Ishikawa (cell line): ENCODE measurements at regions not wholly inside any gene's neighbourhood (a gene's known extent, or its start where the extent isn't known, plus 50 kb on each side); places are given as distances from the start of the nearest gene placed in this dataset.

Experiments used
- CEBPB ChIP-seq: IDR thresholded peaks from 2 replicates; pipeline ENCODE4 v1.6.1; 2012
- CREB1 ChIP-seq: IDR thresholded peaks from 2 replicates; pipeline ENCODE4 v1.6.1; 2012; ENCODE audit warnings: low read depth
- EGR1 ChIP-seq: IDR thresholded peaks from 2 replicates; pipeline ENCODE4 v1.6.1; 2012
- EP300 ChIP-seq: IDR thresholded peaks from 2 replicates; pipeline ENCODE4 v1.6.1; 2012; ENCODE audit warnings: borderline replicate concordance
- FOXM1 ChIP-seq: IDR thresholded peaks from 2 replicates; pipeline ENCODE4 v1.6.1; 2012; ENCODE audit warnings: low read depth, borderline replicate concordance
- MAX ChIP-seq: IDR thresholded peaks from 2 replicates; pipeline ENCODE4 v1.6.1; 2012
- NFIC ChIP-seq: IDR thresholded peaks from 2 replicates; pipeline ENCODE4 v1.6.1; 2012
- RAD21 ChIP-seq: IDR thresholded peaks from 2 replicates; pipeline ENCODE4 v1.6.1; 2012; ENCODE audit warnings: low read depth
- REST ChIP-seq: IDR thresholded peaks from 2 replicates; pipeline ENCODE4 v1.6.1; 2012; ENCODE audit warnings: low read depth, mild to moderate bottlenecking
- TAF1 ChIP-seq: IDR thresholded peaks from 2 replicates; pipeline ENCODE4 v1.6.1; 2012; ENCODE audit warnings: low read depth, mild to moderate bottlenecking
- TCF12 ChIP-seq: IDR thresholded peaks from 2 replicates; pipeline ENCODE4 v1.6.1; 2012; ENCODE audit warnings: low read depth
- TEAD4 ChIP-seq: IDR thresholded peaks from 2 replicates; pipeline ENCODE4 v1.6.1; 2012
- USF1 ChIP-seq: IDR thresholded peaks from 2 replicates; pipeline ENCODE4 v1.6.1; 2012
- YY1 ChIP-seq: IDR thresholded peaks from 2 replicates; pipeline ENCODE4 v1.6.1; 2012; ENCODE audit warnings: low read depth
- ZBTB7A ChIP-seq: IDR thresholded peaks from 2 replicates; pipeline ENCODE4 v1.6.1; 2012; ENCODE audit warnings: low read depth

- TF ChIP-seq TAF1: no peak
- TF ChIP-seq NFIC: no peak
- no peak for TF ChIP-seq ZBTB7A
- no peak for TF ChIP-seq EGR1
- no peak for TF ChIP-seq CREB1
- no peak for TF ChIP-seq FOXM1
- TF ChIP-seq REST: no peak
- TF ChIP-seq TCF12: no peak
- TF ChIP-seq EP300: no peak
Observed at GRCh38 chr16:87054154-87054553, 263.0 kb downstream of the C16orf95 start.

GRCh38 chr16:87054856-87055255 lies 262.3 kb downstream of the C16orf95 start:
- TF ChIP-seq CEBPB (no peak), NFIC (no peak), YY1 (no peak), RAD21 (no peak), REST (no peak), TCF12 (no peak), ZBTB7A (no peak), EGR1 (no peak), TAF1 (no peak), CREB1 (no peak), EP300 (no peak), MAX (no peak), USF1 (no peak), FOXM1 (no peak), TEAD4 (no peak)

GRCh38 chr16:87056083-87056482 lies 261.1 kb downstream of the C16orf95 start:
- TF ChIP-seq YY1 (no peak), REST (no peak), CEBPB (no peak), TCF12 (no peak), USF1 (no peak), FOXM1 (no peak), RAD21 (no peak), MAX (no peak), CREB1 (no peak), TEAD4 (no peak), TAF1 (no peak), EGR1 (no peak), NFIC (no peak), EP300 (no peak), ZBTB7A (no peak)

- no peak for TF ChIP-seq RAD21
- no peak for TF ChIP-seq USF1
- no peak for TF ChIP-seq CREB1
- no peak for TF ChIP-seq TAF1
- no peak for TF ChIP-seq FOXM1
- TF ChIP-seq TCF12: no peak
Observed at GRCh38 chr16:87056551-87056950, 260.6 kb downstream of the C16orf95 start.
